ENCODE measurements at regions not wholly inside any gene's neighbourhood (a gene's known extent, or its start where the extent isn't known, plus 50 kb on each side); places are given as distances from the start of the nearest gene placed in this dataset.

DNA sequence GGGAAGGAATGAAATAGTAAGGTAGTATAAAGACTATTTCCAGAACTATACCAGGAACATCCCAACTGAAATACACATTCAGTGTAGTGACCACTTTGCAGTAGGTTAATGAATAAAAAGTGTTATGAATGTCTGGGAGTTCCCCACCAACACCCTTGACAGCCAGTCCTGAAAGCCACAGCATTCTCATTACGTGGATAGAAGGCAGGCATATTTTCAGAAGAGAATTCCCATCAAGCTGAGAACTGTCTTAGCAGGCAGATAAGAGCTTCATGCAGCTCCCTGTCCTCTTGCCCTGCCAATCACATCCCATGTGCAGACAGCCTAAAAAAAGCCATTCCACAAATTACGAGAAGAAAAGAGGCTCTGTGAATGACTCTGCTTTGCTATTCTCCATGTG lies 695.0 kb downstream of the DTWD2 start:
- TF ChIP-seq, protein P1, sequence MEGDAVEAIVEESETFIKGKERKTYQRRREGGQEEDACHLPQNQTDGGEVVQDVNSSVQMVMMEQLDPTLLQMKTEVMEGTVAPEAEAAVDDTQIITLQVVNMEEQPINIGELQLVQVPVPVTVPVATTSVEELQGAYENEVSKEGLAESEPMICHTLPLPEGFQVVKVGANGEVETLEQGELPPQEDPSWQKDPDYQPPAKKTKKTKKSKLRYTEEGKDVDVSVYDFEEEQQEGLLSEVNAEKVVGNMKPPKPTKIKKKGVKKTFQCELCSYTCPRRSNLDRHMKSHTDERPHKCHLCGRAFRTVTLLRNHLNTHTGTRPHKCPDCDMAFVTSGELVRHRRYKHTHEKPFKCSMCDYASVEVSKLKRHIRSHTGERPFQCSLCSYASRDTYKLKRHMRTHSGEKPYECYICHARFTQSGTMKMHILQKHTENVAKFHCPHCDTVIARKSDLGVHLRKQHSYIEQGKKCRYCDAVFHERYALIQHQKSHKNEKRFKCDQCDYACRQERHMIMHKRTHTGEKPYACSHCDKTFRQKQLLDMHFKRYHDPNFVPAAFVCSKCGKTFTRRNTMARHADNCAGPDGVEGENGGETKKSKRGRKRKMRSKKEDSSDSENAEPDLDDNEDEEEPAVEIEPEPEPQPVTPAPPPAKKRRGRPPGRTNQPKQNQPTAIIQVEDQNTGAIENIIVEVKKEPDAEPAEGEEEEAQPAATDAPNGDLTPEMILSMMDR (IDR thresholded peaks at IDR 0.05), result no peak
- no peak for TF ChIP-seq POLR2A (IDR thresholded peaks at IDR 0.05)
